SK-N-SH (cell line): ENCODE measurements at regions not wholly inside any gene's neighbourhood (a gene's known extent, or its start where the extent isn't known, plus 50 kb on each side); places are given as distances from the start of the nearest gene placed in this dataset.

Experiments used
- CTCF ChIA-PET: fragments of 300-600, 350-600 bp; formaldehyde crosslinking; extraction: SDS; loops from one replicate; lab custom pipeline; 2021; lab: Yijun Ruan, JAX
- POLR2A ChIA-PET: fragments of 350-600 bp; sonication (Branson Sonifier 250); formaldehyde crosslinking; extraction: SDS; loops from one replicate; lab custom pipeline; 2020; ENCODE audit warnings: antibody characterized with exemption, inconsistent platforms; lab: Yijun Ruan, JAX
- DNase-seq: peaks from one replicate; pipeline ENCODE4 v3.0.0; 2012
- H2AFZ ChIP-seq: fragments of 200-600 bp; sonication (generic); 2 replicates; pipeline ENCODE4 v1.8.1; 2016; ENCODE audit warnings: antibody characterized with exemption, mild to moderate bottlenecking, low read depth
- H3F3A ChIP-seq: fragments of 200-600 bp; sonication (generic); replicated peaks from 2 replicates; pipeline ENCODE3; 2016; ENCODE audit warnings: antibody characterized with exemption, mild to moderate bottlenecking; ENCODE audit not compliant: insufficient read depth
- H3K27ac ChIP-seq, 2 experiments: fragments of 200-500 bp in 1 of 2; fragments of 200-600 bp in 1 of 2; sonication (Bioruptor generic) in 1 of 2; sonication (generic), shearing (Covaris generic) in 1 of 2; 2 replicates each; pipeline versions ENCODE4 v1.5.1 to v1.6.1; 2014 to 2016; ENCODE audit warnings: low read depth in 2 of 2, inconsistent platforms in 1 of 2, low read length in 1 of 2, mild to moderate bottlenecking in 1 of 2, mixed read lengths in 1 of 2
- H3K27me3 ChIP-seq: fragments of 200-600 bp; sonication (generic), shearing (Covaris generic); 2 replicates; pipeline ENCODE4 v1.6.1; 2016; ENCODE audit warnings: mixed run types; ENCODE audit not compliant: insufficient read depth
- H3K36me3 ChIP-seq, 2 experiments: fragments of 200-500 bp in 1 of 2; fragments of 200-600 bp in 1 of 2; sonication (Bioruptor generic) in 1 of 2; sonication (generic) in 1 of 2; replicated peaks in 1 of 2; 2 replicates each; pipeline versions ENCODE3 to v1.5.1; 2014 to 2016; ENCODE audit warnings: low read length in 1 of 2, mild to moderate bottlenecking in 1 of 2; ENCODE audit not compliant: insufficient read depth in 2 of 2, control insufficient read depth in 1 of 2
- H3K4me1 ChIP-seq, 2 experiments: fragments of 200-500 bp in 1 of 2; fragments of 200-600 bp in 1 of 2; sonication (Bioruptor generic) in 1 of 2; sonication (generic), shearing (Covaris generic) in 1 of 2; 2 replicates each; pipeline versions ENCODE4 v1.5.1 to v1.6.1; 2014 to 2016; ENCODE audit warnings: low read depth in 1 of 2, low read length in 1 of 2, mixed run types in 1 of 2; ENCODE audit not compliant: insufficient read depth in 2 of 2, control insufficient read depth in 1 of 2
- H3K4me2 ChIP-seq: fragments of 200-600 bp; sonication (generic), shearing (Covaris generic); 2 replicates; pipeline ENCODE4 v1.6.1; 2017; ENCODE audit warnings: mixed run types
- H3K4me3 ChIP-seq, 2 experiments: fragments of 200-500 bp in 1 of 2; fragments of 200-600 bp in 1 of 2; sonication (Bioruptor generic) in 1 of 2; sonication (generic), shearing (Covaris generic) in 1 of 2; 2 replicates each; pipeline versions ENCODE4 v1.5.1 to v1.8.1; 2014 to 2016; ENCODE audit warnings: low read depth in 2 of 2, inconsistent platforms in 1 of 2, low read length in 1 of 2, mild to moderate bottlenecking in 1 of 2, mixed read lengths in 1 of 2, moderate library complexity in 1 of 2
- H3K79me2 ChIP-seq: fragments of 200-600 bp; sonication (generic); 2 replicates; pipeline ENCODE4 v1.8.1; 2017; ENCODE audit warnings: mild to moderate bottlenecking; ENCODE audit not compliant: insufficient read depth
- H3K9ac ChIP-seq: fragments of 200-600 bp; sonication (generic); 2 replicates; pipeline ENCODE4 v1.6.1; 2017; ENCODE audit warnings: mixed run types
- H3K9me2 ChIP-seq: fragments of 200-600 bp; sonication (generic); 2 replicates; pipeline ENCODE4 v1.6.1; 2017; ENCODE audit warnings: mixed run types
- H3K9me3 ChIP-seq: fragments of 200-600 bp; sonication (generic); 2 replicates; pipeline ENCODE4 v1.6.1; 2017; ENCODE audit warnings: mixed run types, mild to moderate bottlenecking, moderate library complexity
- H4K20me1 ChIP-seq: fragments of 200-600 bp; sonication (generic); 2 replicates; pipeline ENCODE4 v1.6.1; 2017; ENCODE audit warnings: mild to moderate bottlenecking, mixed run types; ENCODE audit not compliant: insufficient read depth
- CHD2 ChIP-seq: fragments of 150-350 bp; IDR thresholded peaks from 2 replicates; pipeline ENCODE4 v1.6.1; 2018; ENCODE audit warnings: low read length; ENCODE audit not compliant: partially characterized antibody
- CTCF ChIP-seq: fragments of 200-600 bp; sonication (generic); IDR thresholded peaks from 2 replicates; pipeline ENCODE4 v1.6.1; 2017; ENCODE audit warnings: antibody characterized with exemption, mild to moderate bottlenecking, moderate library complexity
- ELF1 ChIP-seq: IDR thresholded peaks from 2 replicates; pipeline ENCODE4 v1.4.0; 2012
- EZH2phosphoT487 ChIP-seq: fragments of 200-600 bp; sonication (generic); IDR thresholded peaks from 2 replicates; pipeline ENCODE4 v1.6.1; 2017; ENCODE audit warnings: low read depth, mixed run types, mild to moderate bottlenecking, antibody characterized with exemption, moderate library complexity, borderline replicate concordance
- FOXJ3 ChIP-seq: sonication (generic); formaldehyde crosslinking; IDR thresholded peaks from 2 replicates; pipeline ENCODE4 v1.5.1; 2020; ENCODE audit warnings: mild to moderate bottlenecking, missing genetic modification reagents
- FOXM1 ChIP-seq: IDR thresholded peaks from 2 replicates; pipeline ENCODE4 v1.4.0; 2012; ENCODE audit warnings: low read depth, mild to moderate bottlenecking
- GABPA ChIP-seq: IDR thresholded peaks from 2 replicates; pipeline ENCODE4 v1.4.0; 2012; ENCODE audit warnings: low read depth, mild to moderate bottlenecking
- JUND ChIP-seq: IDR thresholded peaks from 2 replicates; pipeline ENCODE4 v1.4.0; 2012
- MAX ChIP-seq: IDR thresholded peaks from 2 replicates; pipeline ENCODE4 v1.4.0; 2012; ENCODE audit warnings: low read depth
- MXI1 ChIP-seq: IDR thresholded peaks from 2 replicates; pipeline ENCODE4 v1.6.1; 2012; ENCODE audit warnings: mild to moderate bottlenecking, low read depth, low read length, improper control_type of control experiment
- RAD21 ChIP-seq: IDR thresholded peaks from 2 replicates; pipeline ENCODE4 v1.6.1; 2012; ENCODE audit warnings: mild to moderate bottlenecking, low read length
- RCOR1 ChIP-seq: fragments of 150-350 bp; IDR thresholded peaks from 2 replicates; pipeline ENCODE4 v1.6.1; 2017; ENCODE audit warnings: antibody characterized with exemption, low read length
- RFX5 ChIP-seq: IDR thresholded peaks from 2 replicates; pipeline ENCODE4 v1.6.1; 2012; ENCODE audit warnings: mild to moderate bottlenecking, improper control_type of control experiment, low read length
- RXRA ChIP-seq: IDR thresholded peaks from 2 replicates; pipeline ENCODE4 v1.4.0; 2012; ENCODE audit warnings: low read depth, mild to moderate bottlenecking, borderline replicate concordance
- SMC3 ChIP-seq: IDR thresholded peaks from 2 replicates; pipeline ENCODE4 v1.6.1; 2012; ENCODE audit warnings: low read depth, low read length, improper control_type of control experiment
- TCF12 ChIP-seq: IDR thresholded peaks from 2 replicates; pipeline ENCODE4 v1.4.0; 2012
- TEAD4 ChIP-seq: IDR thresholded peaks from 2 replicates; pipeline ENCODE4 v1.4.0; 2012; ENCODE audit warnings: mild to moderate bottlenecking, borderline replicate concordance; ENCODE audit not compliant: insufficient read depth
- USF2 ChIP-seq: fragments of 150-350 bp; IDR thresholded peaks from 2 replicates; pipeline ENCODE4 v1.6.1; 2017; ENCODE audit warnings: antibody characterized with exemption, low read length, low read depth, borderline replicate concordance
- WGBS: methylation state at CpG from one replicate; pipeline ENCODE4 v1.1.6; 2017; ENCODE audit warnings: low lambda C conversion rate; 5-methylcytosine and 5-hydroxymethylcytosine counted together
- TF ChIP-seq, protein P1 (sequence below): fragments of 150-350 bp; IDR thresholded peaks from 2 replicates; pipeline ENCODE4 v1.6.1; 2016; ENCODE audit warnings: mild to moderate bottlenecking, low read depth, low read length
- TF ChIP-seq, protein P2 (sequence below): IDR thresholded peaks from 2 replicates; pipeline ENCODE4; 2012

DNA sequence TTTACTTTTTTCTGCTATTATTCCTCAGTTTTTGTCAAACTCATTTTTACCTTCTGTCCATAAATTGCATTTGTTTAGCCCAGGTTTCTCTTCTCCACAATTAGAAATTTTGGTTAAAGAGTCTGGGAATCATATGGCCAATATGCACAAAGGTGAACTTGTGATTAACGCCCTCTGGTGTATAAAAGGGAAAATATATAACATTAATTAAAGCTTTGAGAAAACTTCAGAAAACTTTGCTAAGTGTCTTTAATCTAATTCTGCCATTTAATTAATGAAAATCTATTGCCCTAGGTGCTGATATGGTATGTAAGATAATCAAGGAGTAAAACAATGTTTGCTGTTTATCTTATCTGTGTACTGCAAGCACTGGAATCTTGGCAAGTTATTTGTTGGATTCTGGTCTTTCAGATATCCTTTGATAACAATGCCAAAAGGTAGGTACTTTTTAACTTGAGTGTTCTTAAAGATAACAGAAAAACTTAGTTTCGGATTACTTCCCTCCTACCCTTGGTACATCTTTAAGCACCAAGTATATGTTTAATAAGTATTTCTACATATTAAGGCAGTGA, 402.6 kb downstream of the SUCLA2 start:
- H3F3A ChIP-seq, result no peaks in the 10 kb centered on the region
- H3K79me2 ChIP-seq, result no peaks in the 10 kb centered on the region
- peak; percentile 7 for DNase-seq
- no peak overlapping the region for H3K27ac ChIP-seq
- ChIA-PET CTCF (interaction anchor here (0.6 to 1.4 kb wide), 5 partner anchors 19 to 767 kb away, joined by 3 to 5 read pairs (median 3); no protein-coding TSS in a partner anchor), POLR2A (no interaction called here)
- WGBS, result 14% methylated on average over 2 of the region's 2 CpGs
- no peaks in the 10 kb centered on the region for H3K27me3 ChIP-seq
- no peaks in the 10 kb centered on the region for H3K36me3 ChIP-seq
- no peak overlapping the region for H3K4me2 ChIP-seq
- TF ChIP-seq JUND, result no peak
- TF ChIP-seq FOXJ3 (CRISPR knock-in tag), result no peak
- no peak for TF ChIP-seq RXRA
- no peak for TF ChIP-seq USF2
- TF ChIP-seq SMC3, result peak; percentile 36
- no peak for TF ChIP-seq TEAD4
- no peak for TF ChIP-seq MAX
- no peak for TF ChIP-seq MXI1
- peak; percentile 61 for TF ChIP-seq CTCF
- no peak for TF ChIP-seq CHD2
- TF ChIP-seq, protein P1, sequence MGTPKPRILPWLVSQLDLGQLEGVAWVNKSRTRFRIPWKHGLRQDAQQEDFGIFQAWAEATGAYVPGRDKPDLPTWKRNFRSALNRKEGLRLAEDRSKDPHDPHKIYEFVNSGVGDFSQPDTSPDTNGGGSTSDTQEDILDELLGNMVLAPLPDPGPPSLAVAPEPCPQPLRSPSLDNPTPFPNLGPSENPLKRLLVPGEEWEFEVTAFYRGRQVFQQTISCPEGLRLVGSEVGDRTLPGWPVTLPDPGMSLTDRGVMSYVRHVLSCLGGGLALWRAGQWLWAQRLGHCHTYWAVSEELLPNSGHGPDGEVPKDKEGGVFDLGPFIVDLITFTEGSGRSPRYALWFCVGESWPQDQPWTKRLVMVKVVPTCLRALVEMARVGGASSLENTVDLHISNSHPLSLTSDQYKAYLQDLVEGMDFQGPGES, result no peak
- no peak for TF ChIP-seq ELF1
- TF ChIP-seq TCF12, result no peak
- TF ChIP-seq RAD21, result peak; percentile 52
- no peak for TF ChIP-seq EZH2phosphoT487
- no peak for TF ChIP-seq FOXM1
- TF ChIP-seq, protein P2, sequence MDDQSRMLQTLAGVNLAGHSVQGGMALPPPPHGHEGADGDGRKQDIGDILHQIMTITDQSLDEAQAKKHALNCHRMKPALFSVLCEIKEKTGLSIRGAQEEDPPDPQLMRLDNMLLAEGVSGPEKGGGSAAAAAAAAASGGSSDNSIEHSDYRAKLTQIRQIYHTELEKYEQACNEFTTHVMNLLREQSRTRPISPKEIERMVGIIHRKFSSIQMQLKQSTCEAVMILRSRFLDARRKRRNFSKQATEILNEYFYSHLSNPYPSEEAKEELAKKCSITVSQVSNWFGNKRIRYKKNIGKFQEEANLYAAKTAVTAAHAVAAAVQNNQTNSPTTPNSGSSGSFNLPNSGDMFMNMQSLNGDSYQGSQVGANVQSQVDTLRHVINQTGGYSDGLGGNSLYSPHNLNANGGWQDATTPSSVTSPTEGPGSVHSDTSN, result no peak
- no peak for TF ChIP-seq RCOR1
- no peak for TF ChIP-seq RFX5
- TF ChIP-seq GABPA, result no peak
- H4K20me1 ChIP-seq, result no peaks in the 10 kb centered on the region
- H3K4me1 ChIP-seq, result no peaks in the 10 kb centered on the region
- no peaks in the 10 kb centered on the region for H3K9me3 ChIP-seq
- no peaks in the 10 kb centered on the region for H3K9me2 ChIP-seq
- no peak overlapping the region for H2AFZ ChIP-seq
- H3K9ac ChIP-seq, result no peak overlapping the region
- H3K4me3 ChIP-seq, result no peak overlapping the region
